Esophagus squamous epithelium (tissue), 5 donors: ENCODE measurements at regions not wholly inside any gene's neighbourhood (a gene's known extent, or its start where the extent isn't known, plus 50 kb on each side); places are given as distances from the start of the nearest gene placed in this dataset.
"Not testable (repeated sequence)": the region's sequence is repeated elsewhere in the genome, so short reads cannot be mapped to it uniquely, and the experiment has no call there.

Experiments
- DNase-seq: peaks from one replicate; lab custom pipeline; 2025; lab: John Stamatoyannopoulos, UW
- H3K27ac ChIP-seq, 4 donors: fragments of 200-600 bp; sonication (generic); one replicate each; pipeline ENCODE4 v1.5.1; 2016 to 2019; ENCODE audit warnings: mild to moderate bottlenecking in 1 of 4
- H3K27me3 ChIP-seq, 4 donors: fragments of 200-600 bp; sonication (generic); 1 replicate in 3 of 4; 2 replicates in 1 of 4; pipeline versions ENCODE4 v1.5.1 to v1.6.0; 2017 to 2021; ENCODE audit warnings: antibody characterized with exemption in 1 of 4
- H3K36me3 ChIP-seq, 3 donors: fragments of 200-600 bp; sonication (generic); one replicate each; pipeline ENCODE4 v1.5.1; 2016 to 2019
- H3K4me1 ChIP-seq, 3 donors: fragments of 200-600 bp; sonication (generic); one replicate each; pipeline ENCODE4 v1.5.1; 2017 to 2019
- H3K4me3 ChIP-seq, 4 donors: fragments of 200-600 bp; sonication (generic); 1 replicate in 3 of 4; 2 replicates in 1 of 4; pipeline ENCODE4 v1.5.1; 2016 to 2019; ENCODE audit warnings: mild to moderate bottlenecking in 2 of 4, moderate library complexity in 1 of 4
- H3K9me3 ChIP-seq, 3 donors: fragments of 200-600 bp; sonication (generic); one replicate each; pipeline ENCODE4 v1.5.1; 2016 to 2019
- POLR2A ChIP-seq, 4 donors: fragments of 450-650 bp; IDR thresholded peaks; one replicate each; pipeline ENCODE4 v1.6.1; 2017; ENCODE audit warnings: antibody characterized with exemption in 4 of 4, mild to moderate bottlenecking in 4 of 4, moderate library complexity in 3 of 4
- WGBS, 2 donors: methylation state at CpG; one replicate each; pipeline ENCODE4 v1.1.5; 2018; 5-methylcytosine and 5-hydroxymethylcytosine counted together
- intact Hi-C: fragments of 100-400 bp; cut with DNase I; formaldehyde crosslinking; loops from one replicate; pipeline ENCODE4 v1.15.0; 2022
- TF ChIP-seq, protein P1 (sequence below), 6 experiments: fragments of 450-650 bp in 4 of 6; fragments of 200-600 bp in 2 of 6; sonication (generic) in 2 of 6; IDR thresholded peaks; one replicate each; pipeline ENCODE4 v1.5.1; 2016 to 2019; ENCODE audit warnings: antibody characterized with exemption in 6 of 6, mild to moderate bottlenecking in 4 of 6, moderate library complexity in 4 of 6
- donor health status: DM: yes; HTN: yes; CAD: no.

DNA sequence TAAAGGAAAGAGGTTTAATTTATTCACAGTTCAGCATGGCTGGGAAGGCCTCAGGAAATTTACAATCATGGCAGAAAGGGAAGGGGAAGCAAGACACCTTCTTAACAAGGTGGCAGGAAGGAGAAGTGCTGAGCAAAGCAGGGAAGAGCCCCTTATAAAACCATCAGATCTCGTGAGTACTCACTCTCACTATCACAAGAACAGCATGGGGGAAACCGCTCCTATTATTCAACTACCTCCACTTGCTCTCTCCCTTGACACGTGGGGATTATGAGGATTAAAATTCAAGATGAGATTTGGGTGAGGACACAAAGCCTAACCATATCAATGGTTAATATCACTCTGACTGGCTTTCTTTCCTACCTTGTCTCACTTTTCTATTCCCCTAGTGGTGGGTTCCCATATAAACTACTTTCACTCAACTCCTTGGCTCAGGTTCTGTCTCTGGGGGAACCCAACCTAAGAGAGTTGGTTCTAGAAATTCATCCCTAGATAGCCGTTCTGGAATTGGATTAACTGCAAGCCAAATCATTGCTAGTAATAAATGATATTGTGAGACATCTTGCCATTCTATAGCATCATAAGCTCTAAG lies 749.8 kb upstream of the GRAMD2B start:
- WGBS, 2 donors: 79 to 90% methylated on average over 4 of the region's 4 CpGs
- no peak overlapping the region for H3K27ac ChIP-seq

DNA sequence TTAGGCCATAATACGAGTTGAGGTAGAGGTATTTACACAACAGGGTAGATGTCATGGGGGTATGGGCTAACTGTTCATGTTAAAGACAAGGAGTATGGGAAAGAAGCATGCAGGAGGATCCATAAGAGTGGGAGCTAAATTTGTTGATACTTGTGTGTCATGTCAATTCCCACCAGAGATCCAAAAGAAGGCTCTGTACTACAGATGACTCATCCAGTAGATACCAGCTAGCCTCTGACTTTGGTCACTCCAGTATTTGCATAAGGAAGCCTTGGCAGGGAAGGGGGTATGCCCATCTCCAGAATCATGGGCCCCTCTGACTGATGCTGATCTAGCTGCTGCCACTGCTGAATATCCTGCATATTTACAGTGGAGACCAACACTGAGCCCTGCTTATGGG lies 743.7 kb upstream of the GRAMD2B start:
- TF ChIP-seq POLR2A (IDR thresholded peaks at IDR 0.05): no peak
- TF ChIP-seq, protein P1, sequence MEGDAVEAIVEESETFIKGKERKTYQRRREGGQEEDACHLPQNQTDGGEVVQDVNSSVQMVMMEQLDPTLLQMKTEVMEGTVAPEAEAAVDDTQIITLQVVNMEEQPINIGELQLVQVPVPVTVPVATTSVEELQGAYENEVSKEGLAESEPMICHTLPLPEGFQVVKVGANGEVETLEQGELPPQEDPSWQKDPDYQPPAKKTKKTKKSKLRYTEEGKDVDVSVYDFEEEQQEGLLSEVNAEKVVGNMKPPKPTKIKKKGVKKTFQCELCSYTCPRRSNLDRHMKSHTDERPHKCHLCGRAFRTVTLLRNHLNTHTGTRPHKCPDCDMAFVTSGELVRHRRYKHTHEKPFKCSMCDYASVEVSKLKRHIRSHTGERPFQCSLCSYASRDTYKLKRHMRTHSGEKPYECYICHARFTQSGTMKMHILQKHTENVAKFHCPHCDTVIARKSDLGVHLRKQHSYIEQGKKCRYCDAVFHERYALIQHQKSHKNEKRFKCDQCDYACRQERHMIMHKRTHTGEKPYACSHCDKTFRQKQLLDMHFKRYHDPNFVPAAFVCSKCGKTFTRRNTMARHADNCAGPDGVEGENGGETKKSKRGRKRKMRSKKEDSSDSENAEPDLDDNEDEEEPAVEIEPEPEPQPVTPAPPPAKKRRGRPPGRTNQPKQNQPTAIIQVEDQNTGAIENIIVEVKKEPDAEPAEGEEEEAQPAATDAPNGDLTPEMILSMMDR (IDR thresholded peaks at IDR 0.05): no peak
- no peak for DNase-seq
- no peaks in the 10 kb centered on the region for H3K4me1 ChIP-seq
- 67 to 81% methylated on average over 1 of the region's 1 CpG for WGBS, 2 donors
- no peaks in the 10 kb centered on the region for H3K36me3 ChIP-seq
- H3K4me3 ChIP-seq: no peak overlapping the region
- intact Hi-C loops: no loop called here
- no peaks in the 10 kb centered on the region for H3K9me3 ChIP-seq
- no peak overlapping the region for H3K27ac ChIP-seq
- H3K27me3 ChIP-seq: no peaks in the 10 kb centered on the region

More for the DNA sequence above, 749.8 kb upstream of the GRAMD2B start:
- no peaks in the 10 kb centered on the region for H3K4me1 ChIP-seq
- no peaks in the 10 kb centered on the region for H3K9me3 ChIP-seq
- DNase-seq: no peak
- no peaks in the 10 kb centered on the region for H3K36me3 ChIP-seq
- TF ChIP-seq, protein P1 (IDR thresholded peaks at IDR 0.05): no peak
- no peak for TF ChIP-seq POLR2A (IDR thresholded peaks at IDR 0.05)
- no peak overlapping the region for H3K4me3 ChIP-seq
- H3K27me3 ChIP-seq: no peaks in the 10 kb centered on the region
- intact Hi-C loops: no loop called here

DNA sequence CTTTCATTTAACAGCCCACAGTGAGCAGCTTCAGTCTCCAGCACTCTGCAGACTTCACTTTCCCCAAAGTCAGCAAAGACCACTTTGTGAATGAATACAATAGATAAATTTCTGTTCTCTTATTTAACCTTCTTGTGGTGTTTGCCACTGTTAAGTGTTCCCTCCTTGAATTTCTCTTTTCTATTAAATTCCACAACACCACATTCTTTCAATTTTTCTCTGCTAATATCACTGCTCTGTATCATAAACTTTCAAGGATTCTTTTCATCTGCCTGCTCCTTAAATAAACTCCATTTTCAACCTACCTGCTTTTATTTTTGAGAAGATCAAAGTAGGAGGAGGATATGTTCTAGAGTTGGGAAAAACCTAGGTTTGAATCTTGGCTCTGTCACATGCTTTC lies 739.5 kb upstream of the GRAMD2B start:
- DNase-seq: no peak
- H3K36me3 ChIP-seq: no peaks in the 10 kb centered on the region
- intact Hi-C loops: no loop called here

DNA sequence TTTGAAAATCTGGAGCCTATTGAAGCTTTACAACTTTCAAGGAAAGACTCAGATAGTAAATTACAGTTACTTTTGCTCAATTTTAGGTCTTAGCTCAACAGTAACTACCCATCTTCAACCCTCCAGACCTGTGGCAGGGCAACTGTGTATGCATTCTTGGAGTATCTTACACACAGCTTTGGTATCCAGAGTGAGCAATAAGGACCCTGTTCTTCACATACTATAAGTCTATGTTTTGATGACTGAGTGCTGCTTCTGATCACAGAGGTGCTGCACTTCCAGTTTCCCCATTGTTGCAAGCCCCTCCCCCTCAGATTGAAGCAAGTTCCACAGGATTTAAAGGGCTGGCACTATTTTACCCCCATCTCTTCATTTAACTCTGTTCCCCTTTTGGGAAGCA lies 737.4 kb upstream of the GRAMD2B start:
- no peaks in the 10 kb centered on the region for H3K4me1 ChIP-seq
- no peak for DNase-seq
- H3K27me3 ChIP-seq: no peaks in the 10 kb centered on the region
- no peaks in the 10 kb centered on the region for H3K9me3 ChIP-seq
- H3K36me3 ChIP-seq: no peaks in the 10 kb centered on the region
- TF ChIP-seq, protein P1 (IDR thresholded peaks at IDR 0.05): no peak
- TF ChIP-seq POLR2A (IDR thresholded peaks at IDR 0.05): no peak
- no peak overlapping the region for H3K27ac ChIP-seq
- no peak overlapping the region for H3K4me3 ChIP-seq
- intact Hi-C loops: no loop called here

More for the DNA sequence above, 739.5 kb upstream of the GRAMD2B start:
- Histone ChIP-seq H3K4me3 (no peak overlapping the region), H3K9me3 (no peaks in the 10 kb centered on the region), H3K27me3 (no peaks in the 10 kb centered on the region), H3K27ac (no peak overlapping the region), H3K4me1 (no peaks in the 10 kb centered on the region)
- TF ChIP-seq, protein P1 (IDR thresholded peaks at IDR 0.05): no peak
- TF ChIP-seq POLR2A (IDR thresholded peaks at IDR 0.05): no peak

DNA sequence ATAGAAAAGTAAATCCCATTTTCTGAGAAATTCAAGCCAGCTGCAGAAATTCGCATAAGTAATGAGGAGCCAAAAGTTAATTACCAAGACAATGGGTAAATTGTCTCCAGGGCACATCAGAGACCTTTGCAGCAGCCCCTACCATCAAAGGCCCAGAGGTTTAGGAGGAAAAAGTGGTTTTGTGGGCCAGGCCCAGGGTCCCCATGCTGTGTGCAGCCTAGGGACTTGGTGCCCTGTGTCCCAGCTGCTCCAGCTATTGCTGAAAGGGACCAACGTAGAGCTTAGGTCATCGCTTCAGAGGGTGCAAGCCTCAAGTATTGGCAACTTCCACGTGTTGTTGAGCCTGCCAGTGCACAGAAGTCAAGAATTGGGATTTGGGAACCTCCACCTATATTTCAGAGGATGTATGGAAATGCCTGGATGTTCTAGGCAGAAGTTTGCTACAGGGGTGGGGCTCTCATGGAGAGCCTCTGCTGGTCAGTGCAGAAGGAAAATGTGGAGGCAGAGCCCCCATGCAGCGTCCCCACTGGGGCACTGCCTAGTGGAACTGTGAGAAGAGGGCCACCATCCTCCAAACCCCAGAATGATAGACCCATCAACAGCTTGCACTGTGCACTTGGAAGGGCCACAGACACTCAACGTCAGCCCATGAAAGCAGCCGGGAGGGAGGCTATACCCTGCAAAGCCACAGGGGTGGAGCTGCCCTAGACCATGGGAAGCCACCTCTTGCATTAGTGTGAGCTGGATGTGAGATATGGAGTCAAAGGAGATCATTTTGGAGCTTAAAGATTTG lies 731.3 kb upstream of the GRAMD2B start:
- intact Hi-C loops, H3K27ac ChIP-seq, H3K9me3 ChIP-seq, DNase-seq, H3K4me3 ChIP-seq, H3K4me1 ChIP-seq, H3K27me3 ChIP-seq, H3K36me3 ChIP-seq: not testable (repeated sequence)
- 86 to 87% methylated on average over 5 to 6 of the region's 7 CpGs for WGBS, 2 donors
